NCI-H526 treated with DMSO at 0.1 percent for 48 hours (cell line): ENCODE measurements at regions not wholly inside any gene's neighbourhood (a gene's known extent, or its start where the extent isn't known, plus 50 kb on each side); places are given as distances from the start of the nearest gene placed in this dataset.
"Not testable (repeated sequence)": the region's sequence is repeated elsewhere in the genome, so short reads cannot be mapped to it uniquely, and the experiment has no call there.

Source experiments
- DNase-seq: peaks from one replicate; lab custom pipeline; 2025; lab: John Stamatoyannopoulos, UW

DNA sequence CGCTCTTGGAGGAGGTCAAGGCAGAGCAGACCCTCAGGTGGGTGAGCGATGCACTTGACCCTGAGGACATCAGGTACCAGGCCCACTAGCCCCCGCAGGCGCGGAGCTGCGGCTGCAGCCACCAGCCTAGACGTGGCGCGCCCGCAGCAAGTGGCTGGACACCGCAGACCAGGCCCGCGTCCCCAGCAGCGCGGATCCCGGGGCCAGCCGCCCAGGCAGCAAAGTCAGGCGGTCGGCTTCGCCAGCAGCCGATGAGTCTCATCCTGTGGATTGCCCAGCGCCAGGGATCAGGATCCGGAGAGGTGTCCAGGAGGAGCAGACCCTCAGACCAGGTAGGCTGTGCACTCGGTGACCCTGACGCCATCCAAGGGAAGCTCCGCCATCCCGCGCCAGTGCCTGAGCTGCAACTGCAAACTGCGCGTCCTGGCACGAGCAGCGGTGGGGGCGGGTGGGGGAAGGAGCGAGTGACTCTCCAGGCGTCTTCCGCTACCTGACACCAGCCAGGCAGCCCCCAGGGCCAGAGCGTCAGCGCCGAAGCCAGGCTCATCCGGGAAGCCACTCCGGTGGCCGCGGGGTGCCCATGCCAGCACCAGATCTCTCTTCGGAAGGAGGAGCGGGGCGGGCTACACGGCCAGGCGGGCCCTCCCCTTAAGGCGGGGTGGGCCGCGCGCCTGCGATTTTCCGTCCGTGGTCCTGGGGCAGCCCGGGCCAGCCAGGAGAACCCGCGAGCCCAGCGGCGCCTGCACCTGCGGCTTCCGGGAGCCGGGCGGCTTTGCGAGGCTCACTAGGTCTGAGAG is 92.6 kb upstream of the THOC3 start:
- not testable (repeated sequence) for DNase-seq

DNA sequence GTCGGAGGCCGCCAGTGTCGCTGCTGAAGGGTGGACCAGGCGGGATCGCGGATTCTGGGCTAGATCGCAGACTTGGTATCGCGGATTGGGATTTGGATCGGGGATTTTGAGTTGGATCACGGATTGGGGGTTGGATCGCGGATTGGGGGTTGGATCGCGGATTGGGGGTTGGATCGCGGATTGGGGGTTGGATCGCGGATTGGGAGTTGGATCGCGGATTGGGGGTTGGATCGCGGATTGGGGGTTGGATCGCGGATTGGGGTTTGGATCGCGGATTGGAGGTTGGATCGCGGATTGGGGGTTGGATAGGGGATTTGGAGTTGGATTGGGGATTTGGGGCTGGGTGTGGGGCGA is 93.1 kb upstream of the THOC3 start:
- not testable (repeated sequence) for DNase-seq

DNA sequence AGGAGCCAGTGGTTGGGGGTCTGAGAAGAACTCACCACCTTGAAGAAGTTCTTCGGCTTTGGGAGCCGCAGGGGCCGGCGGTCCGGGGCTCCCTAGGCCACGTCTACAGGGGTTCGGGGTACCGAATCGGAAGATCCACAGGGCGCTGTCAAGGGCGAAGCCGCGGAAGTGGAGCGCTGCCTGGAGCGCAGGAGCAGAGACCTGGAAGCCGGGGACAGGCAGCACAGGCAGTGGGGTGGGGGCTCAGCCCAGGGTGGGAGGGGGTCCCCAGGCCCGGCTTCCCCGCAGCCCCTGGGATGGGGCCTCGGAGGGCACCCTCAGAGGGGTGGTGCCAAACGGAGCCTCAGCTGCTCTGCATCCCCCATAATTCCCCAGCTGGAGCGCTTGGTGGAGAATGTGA is 93.5 kb upstream of the THOC3 start:
- not testable (repeated sequence) for DNase-seq

DNA sequence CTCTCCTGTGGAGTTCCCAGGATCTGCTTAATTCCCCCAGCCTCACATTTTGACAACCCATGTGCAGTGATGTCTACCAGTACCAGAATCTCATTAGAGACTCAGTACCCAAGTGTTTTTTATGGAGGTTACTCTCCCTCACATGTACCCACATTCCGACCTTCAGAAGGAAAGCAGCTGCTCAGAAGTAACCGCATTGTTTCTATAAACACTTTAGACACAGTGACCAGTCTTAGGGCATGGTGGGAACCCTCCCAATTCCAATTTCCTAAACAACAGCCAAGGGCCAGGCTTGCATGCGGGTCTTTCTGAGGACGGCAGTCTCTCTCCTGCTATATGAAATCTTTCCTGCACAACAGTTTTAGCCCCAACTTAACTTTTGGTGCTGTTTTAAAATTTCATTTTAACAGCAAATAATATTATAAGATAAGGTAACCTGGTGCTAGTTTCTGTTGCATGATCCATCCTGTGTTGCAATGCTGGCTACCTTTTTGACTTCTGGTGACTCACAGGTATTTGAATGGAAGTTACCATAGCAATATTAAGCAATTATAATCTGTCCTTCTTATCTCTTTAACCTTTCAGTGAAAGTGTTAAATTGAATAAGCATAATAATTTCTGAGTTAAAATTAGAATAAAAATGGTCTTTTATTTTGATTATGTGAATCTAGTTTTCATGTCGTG is 98.3 kb upstream of the THOC3 start:
- DNase-seq, result not testable (repeated sequence)

DNA sequence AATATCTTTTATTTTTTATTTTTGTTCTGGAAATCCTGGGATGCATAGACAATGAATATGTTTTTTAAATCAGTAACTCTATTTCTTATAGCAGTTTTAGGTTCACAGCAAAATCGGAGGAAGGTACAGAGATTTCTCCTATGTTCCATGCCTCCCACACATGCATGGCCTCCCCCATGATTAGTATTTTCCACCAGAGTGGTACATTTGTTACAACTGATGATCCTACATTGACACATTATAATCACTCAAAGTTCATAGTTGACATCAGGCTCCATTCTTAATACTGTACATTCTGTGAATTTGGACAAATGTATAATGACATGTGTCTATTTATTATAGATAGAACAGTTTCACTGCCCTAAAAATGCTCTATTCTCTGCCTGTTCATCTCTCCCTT is 99.0 kb upstream of the THOC3 start:
- not testable (repeated sequence) for DNase-seq

DNA sequence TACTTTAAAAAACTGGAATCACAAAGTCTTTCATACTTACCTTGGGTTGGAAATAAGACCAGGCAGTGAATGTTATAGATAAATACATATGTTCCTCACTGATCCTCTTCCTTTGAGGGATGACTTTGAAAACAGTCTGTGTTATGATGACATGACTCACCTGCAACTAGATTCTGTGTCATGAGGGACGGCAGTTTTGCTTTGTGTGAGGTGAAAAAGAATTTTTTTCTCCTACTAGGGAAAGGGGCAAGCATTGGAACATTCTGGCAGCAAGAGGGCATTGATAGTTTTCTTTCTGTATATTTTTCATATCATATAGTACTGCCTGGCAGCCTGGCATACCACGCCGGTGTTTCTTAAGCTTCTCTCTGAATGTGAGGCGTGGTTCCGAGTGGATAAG is 99.8 kb upstream of the THOC3 start:
- DNase-seq, result not testable (repeated sequence)

DNA sequence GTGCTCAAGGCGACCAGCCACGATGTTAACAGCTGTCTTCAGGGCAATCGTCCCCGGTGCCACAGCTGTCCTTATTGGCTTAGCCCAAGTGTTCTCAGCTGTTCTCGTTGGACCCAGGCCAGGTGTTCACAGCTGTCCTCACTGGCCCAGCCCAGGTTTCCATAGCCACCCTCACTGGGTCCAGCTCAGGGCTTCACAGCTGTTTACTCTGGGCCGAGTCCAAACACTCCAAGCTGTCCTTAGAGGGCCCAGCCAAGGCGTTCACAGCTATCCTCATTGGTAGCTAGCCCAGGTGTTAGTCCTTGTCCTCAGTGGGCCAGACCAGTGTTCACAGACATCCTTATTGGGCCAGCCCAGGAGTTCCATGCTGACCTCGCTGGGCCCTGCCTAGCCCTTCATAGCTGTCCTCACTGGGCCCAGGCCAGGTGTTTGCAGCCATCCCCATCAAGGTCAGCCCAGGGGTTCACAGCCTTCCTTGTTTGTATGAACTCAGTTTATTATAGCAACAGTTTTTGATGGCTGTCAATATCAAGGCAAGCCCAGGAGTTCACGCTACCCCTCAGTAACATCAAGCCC is 106.0 kb upstream of the THOC3 start:
- DNase-seq, result not testable (repeated sequence)

DNA sequence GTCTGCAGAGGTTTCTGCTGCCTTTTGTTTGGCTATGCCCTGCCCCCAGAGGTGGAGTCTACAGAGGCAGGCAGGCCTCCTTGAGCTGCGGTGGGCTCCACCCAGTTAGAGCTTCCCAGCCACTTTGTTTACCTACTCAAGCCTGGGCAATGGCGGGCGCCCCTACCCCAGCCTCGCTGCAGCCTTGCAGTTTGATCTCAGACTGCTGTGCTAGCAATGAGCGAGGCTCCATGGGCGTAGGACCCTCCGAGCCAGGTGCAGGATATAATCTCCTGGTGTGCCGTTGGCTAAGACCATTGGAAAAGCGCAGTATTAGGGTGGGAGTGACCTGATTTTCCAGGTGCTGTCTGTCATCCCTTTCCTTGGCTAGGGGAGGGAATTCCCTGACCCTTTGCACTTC is 115.6 kb upstream of the THOC3 start:
- not testable (repeated sequence) for DNase-seq

DNA sequence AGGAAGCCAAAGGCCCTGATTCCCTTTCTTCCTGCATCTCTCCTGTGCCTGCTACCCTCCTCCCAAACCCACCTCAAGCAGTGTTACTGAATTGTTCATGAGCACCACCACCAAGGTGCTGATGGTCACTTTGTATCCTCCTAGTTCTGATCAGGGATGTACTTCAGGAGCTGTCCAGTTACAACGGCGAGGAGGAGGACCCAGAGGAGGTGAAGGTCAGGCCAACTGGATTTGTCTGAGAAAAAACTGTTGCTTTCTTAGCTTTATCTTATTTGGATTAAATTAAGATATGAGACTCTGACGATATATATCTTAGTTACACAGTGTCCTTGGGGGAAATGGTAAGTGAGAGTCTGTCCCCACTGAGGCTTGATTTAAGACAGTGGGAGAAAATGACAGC is 135.0 kb upstream of the THOC3 start:
- not testable (repeated sequence) for DNase-seq

DNA sequence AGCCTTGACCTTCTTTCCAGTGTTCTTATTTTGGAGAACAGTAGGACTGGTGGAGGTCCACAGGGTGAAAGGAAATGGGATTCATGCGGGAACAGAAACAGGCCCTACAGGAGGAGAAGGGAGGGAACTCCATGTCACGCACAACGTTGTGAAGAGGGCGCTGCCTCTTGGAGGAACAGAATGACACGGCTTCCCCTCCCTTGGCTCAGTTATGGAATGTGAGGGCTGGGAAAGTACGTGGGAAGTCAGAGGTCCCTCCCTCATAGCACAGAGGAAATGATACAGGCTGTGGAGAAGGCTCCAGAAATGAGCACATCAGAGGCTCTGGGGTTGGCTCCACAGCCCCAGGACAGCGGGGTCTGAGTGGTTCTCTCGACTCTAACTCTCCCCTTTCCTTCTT is 125.3 kb upstream of the SIMC1 start:
- not testable (repeated sequence) for DNase-seq

DNA sequence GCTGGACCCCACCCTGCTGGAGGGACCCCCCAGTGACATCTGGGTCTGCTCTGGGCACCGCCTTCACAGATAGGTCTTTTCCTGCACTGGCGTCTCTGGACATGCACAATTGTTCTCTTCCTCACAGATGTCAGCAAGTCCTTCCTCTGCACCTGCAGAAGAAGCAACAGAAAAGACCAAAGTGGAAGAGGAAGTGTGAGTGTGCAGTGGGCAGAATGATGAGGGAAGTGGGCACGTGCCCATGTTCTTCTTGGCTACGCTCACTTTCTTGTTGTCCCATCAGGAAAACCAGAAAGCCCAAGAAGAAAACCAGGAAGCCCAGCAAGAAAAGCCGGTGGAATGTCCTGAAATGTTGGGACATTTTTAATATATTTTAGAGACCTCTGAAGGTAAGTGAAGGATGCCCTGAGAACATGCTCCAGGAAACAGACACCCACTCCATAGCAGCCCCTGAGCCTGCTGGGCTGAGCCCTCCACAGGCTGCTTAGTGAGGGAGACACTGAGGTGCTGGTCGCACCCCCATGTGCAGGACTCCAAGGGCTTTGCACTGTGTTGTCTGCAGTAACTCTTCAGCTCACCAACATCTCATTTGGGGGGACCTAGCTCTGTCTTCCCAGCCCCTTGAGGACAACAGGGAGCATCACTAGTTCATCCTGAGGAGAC is 124.4 kb upstream of the SIMC1 start:
- not testable (repeated sequence) for DNase-seq

DNA sequence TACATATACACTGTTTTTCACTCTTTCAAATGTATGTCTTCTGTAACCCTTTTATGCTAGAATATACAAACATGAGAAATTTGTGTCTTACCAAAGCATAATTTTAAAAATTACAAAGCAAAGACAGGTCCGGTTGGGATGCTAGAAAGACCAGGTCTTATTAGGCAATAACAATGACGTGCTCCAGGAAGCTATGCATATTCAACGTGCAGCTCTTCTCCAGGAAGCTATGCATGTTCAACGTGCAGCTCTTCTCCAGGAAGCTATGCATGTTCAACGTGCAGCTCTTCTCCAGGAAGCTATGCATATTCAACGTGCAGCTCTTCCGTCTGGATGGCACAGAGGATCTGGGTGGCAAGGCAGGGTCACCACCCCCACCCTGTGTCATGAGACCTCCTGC is 123.4 kb upstream of the SIMC1 start:
- DNase-seq, result not testable (repeated sequence)

DNA sequence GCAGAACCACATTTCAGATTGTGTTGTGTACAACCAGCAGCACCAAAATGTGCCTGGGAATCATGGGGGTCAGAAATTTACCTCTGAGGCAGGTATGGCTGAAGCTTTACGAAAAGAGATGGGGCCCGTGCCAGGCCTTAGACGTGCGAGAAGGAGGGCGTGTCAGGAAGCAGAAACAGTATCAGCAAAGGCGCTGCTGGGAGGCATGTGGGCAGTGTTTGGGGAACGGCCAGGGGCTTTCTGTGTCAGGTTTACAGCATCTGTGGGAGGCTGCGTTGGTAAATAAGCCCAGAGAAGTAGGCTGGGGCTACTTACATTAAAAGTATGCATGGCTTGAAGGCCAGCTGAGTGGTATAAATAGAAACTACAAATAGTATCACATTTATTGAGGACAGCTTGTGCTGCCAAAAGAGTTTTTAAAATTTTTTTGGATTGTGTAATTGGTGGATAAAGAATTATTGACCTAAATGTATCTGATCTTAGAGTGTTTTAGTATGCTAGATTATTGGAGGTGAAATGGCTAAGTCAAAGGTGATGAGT is 120.5 kb upstream of the SIMC1 start:
- not testable (repeated sequence) for DNase-seq

DNA sequence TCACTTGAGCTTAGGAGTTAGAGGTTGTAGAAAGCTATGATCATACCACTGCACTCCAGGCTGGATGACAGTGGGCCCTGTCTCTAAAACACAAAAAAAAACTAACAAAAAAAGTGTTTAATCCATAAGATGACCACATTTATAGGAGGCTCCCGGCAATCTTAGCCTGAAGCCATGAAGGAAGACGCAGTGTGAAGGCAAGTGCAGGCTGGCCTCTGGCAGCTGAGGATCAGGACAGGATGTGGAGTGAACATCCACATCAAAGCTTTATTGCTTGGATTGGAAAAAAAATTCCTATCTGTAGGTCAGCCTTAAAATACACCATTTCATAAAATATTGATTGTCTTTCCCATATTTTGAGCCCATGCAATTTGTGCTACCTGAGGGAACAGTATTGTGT is 115.9 kb upstream of the SIMC1 start:
- DNase-seq, result not testable (repeated sequence)

DNA sequence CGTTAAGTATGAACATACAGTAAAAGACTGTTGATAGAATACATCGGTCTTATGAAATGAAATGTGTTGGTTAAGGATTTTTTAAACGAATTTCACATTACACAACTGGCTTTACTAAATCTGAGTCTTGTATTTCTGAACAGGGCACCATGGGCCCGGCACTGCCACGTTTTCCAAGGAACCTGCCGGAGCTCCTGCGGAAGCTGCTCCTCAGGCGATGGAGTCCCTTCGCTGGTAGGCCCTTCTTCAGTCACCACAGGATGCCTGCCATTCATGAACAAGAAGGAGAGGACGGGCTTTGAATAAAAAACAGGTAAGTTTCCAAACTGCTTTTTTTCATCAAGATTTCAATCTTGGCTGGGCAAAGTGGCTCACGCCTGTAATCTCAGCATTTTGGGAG is 114.1 kb upstream of the SIMC1 start:
- DNase-seq, result not testable (repeated sequence)

DNA sequence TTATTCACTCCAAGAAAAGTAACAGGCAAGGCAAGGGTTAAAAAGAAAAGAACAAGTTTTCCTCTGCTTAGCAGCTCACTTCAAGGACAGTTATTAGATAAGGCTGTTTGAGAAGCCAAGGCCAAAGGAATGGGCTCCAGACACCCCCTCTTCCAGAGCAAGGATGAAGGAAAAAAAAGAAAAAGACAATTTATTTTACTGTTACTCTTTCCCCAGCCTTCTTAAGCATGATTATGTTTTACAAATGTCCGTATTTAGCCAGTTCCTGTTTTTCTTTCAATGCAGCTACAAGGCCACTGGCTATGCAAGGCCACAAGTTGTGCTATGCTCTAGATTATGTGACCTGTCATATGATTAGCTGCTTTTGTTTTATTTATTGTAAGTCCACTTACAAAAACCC is 106.5 kb upstream of the SIMC1 start:
- no peak for DNase-seq

DNA sequence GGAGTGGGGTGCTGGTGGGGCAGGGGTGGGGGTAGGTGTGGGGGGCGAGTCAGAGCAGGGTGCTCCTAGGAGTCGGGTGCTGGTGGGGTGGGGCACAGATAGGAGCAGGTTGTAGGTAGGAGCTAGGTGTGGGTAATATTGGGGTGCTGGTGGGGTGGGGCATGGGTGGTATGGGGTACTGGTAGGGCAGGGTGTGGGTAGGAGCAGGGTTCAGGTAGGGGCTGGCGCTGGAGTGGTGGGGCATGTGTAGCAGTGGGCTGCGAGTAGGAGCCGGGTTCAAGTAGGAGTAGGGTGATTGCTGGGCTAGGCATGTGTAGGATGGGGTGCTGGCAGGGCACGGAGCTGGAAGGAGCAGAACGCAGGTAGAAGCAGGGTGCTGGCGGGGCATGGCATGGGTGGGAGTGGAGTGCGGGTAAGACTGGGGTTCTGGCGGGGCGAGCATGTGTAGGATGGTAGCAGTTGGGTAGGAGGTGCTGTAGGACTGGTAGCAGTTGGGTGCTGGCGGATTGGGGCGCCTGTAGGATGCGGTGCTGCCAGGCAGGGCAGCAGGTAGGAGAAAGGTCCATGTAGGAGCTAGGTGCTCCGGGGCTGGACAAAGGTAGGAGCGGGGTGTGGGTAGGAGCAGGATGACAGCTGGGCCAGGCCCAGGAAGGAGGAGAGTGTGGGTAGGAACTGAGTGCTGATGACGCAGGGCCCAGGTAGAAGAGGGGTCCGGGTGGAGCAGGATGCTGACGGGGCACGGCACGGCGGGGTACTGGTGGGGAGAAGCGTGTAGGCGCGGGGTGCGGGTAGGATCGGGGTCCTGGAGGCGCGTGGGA is 105.5 kb upstream of the SIMC1 start:
- DNase-seq, result no peak

DNA sequence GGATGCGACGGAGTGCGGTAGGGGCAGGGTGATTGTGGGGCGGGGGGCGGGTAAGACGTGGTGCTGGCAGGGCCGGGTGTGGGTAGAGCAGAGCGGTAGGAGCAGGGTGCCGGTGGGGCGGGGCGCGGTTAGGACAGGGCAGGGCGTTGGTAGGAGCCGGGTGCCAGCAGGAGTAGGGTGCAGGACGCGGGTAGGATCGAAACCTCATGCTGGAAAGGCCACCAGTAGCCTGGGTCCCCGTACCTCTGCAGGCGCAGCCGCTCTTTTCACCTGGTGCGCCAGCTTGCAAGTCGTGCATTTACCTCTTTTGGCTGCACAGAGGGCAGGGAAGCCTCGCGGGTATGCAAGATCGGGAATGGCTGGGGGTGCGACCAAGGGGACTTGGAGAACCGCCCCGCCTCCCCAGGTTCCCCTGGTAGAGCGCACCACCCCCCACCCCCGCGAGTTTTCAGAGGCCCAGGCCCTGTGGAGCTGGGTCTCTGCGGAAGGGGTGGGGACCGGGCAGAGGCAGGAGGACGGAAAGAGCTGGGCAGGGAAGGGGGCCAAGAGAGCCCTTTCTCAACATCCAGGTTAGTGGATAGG is 104.8 kb upstream of the SIMC1 start:
- DNase-seq, result no peak

DNA sequence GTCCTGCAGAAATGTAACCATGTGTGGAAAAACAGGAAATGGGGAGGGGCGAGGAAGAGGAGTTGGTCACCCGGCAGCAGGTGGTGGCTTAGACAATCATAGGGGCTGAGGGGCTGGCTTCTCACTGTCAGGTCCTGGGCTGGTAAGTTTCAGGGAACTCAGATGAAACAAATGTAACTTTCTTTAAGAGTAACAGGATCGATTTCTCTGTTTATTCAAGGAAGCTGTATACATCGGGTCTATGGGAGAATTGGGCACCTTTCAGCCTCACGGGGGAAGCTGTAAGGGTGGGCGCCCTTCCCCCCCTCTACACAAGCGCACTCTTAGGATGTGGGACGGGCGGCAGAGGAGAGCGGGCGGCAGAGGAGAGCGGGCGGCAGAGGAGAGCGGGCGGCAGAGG is 104.3 kb upstream of the SIMC1 start:
- no peak for DNase-seq

DNA sequence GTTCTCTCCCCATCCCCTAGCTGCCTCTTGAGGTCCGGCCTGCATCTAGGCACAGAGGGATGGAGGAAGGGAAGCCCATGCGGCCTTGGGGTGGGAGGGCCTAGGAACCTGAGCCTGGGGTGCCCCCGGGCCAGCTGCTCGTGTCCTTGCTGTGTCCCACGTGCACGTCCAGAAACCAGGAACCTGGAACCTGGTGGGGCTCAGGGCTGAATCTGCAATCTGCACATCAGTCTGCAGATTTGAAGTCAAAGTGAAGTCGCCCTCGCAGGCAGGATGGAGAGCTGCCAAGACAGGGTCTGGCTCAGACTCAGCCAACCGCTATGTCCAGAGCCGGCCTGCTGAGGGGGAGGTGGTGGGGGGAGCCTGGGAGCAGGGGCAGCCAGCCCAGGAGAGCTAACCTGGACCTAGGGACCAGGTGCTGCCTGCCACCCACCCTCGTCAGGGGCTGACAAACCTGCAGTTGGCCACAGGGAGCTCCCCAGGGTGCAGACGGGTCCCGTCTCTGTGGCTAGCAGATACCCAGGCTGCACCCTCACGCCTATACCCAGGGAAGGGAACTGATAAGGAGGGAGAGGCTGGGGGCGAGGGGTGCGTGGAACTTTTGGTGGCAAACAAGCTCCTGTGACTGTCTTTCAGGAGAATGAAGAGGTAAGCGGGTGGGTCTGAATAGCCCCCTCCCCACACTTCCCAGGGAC is 103.5 kb upstream of the SIMC1 start:
- no peak for DNase-seq

DNA sequence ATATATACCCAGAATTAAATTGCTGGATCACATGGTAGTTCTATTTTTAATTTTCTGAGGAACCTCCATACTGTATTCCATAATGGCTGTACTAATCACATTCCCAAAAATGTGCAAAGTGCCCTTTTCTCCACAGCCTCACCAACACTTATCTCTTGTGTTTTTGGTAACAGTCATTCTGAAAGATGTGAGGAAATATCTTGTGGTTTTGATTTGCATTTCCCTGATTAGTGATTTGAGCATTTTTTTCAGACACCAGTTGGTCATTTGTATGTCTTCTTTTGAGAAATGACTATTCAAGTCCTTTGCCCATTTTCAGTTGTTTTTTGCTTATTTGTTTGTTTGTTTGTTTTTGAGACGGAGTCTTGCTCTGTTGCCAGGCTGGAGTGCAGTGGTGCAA is 98.1 kb upstream of the SIMC1 start:
- DNase-seq, result not testable (repeated sequence)
